ENCODE measurements at regions not wholly inside any gene's neighbourhood (a gene's known extent, or its start where the extent isn't known, plus 50 kb on each side); places are given as distances from the start of the nearest gene placed in this dataset.

DNA sequence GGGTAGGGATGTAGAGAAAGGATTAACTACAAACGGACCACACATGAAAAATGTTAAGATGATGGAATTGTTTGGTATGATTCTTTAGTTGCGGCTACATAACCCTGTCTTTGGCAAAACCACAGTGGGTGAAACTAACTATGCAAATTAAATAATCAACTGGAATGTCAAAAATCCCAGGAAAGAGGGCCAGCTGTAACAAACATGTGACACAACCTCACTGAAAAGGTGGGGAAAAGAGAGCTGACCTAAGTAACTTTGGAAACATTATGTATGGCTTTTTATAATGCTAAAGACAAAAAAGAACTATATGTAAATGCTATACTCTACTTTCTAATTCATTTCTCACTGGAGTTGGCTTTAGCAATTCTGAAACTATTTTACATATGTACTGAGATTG lies 252.0 kb downstream of the MRPS30 start:
- TF ChIP-seq, protein P1, sequence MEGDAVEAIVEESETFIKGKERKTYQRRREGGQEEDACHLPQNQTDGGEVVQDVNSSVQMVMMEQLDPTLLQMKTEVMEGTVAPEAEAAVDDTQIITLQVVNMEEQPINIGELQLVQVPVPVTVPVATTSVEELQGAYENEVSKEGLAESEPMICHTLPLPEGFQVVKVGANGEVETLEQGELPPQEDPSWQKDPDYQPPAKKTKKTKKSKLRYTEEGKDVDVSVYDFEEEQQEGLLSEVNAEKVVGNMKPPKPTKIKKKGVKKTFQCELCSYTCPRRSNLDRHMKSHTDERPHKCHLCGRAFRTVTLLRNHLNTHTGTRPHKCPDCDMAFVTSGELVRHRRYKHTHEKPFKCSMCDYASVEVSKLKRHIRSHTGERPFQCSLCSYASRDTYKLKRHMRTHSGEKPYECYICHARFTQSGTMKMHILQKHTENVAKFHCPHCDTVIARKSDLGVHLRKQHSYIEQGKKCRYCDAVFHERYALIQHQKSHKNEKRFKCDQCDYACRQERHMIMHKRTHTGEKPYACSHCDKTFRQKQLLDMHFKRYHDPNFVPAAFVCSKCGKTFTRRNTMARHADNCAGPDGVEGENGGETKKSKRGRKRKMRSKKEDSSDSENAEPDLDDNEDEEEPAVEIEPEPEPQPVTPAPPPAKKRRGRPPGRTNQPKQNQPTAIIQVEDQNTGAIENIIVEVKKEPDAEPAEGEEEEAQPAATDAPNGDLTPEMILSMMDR (IDR thresholded peaks at IDR 0.05), result no peak
- TF ChIP-seq POLR2A (IDR thresholded peaks at IDR 0.05), result no peak

All from heart left ventricle (tissue), 13 donors.